ENCODE measurements at regions not wholly inside any gene's neighbourhood (a gene's known extent, or its start where the extent isn't known, plus 50 kb on each side); places are given as distances from the start of the nearest gene placed in this dataset.

- DNase-seq (ENCODE audit: low read depth): no peak
- no peak overlapping the region for H3K4me3 ChIP-seq (ENCODE audit: control insufficient read depth, low read depth, low read length)
- no peak for TF ChIP-seq CTCF (conservative IDR thresholded peaks at IDR 0.05; ENCODE audit: control insufficient read depth, insufficient read depth, low read depth, low read length)
Measured at GRCh38 chr2:187873132-187873531, 318.9 kb upstream of the TFPI start.

GRCh38 chr2:187874786-187875185 lies 320.6 kb upstream of the TFPI start:
- H3K4me3 ChIP-seq (ENCODE audit: control insufficient read depth, low read depth, low read length): no peak overlapping the region
- no peak for DNase-seq (ENCODE audit: low read depth)
- no peak for TF ChIP-seq CTCF (conservative IDR thresholded peaks at IDR 0.05; ENCODE audit: control insufficient read depth, insufficient read depth, low read depth, low read length)

GRCh38 chr2:187875261-187876141 lies 321.3 kb upstream of the TFPI start:
- TF ChIP-seq CTCF (conservative IDR thresholded peaks at IDR 0.05; ENCODE audit: control insufficient read depth, insufficient read depth, low read depth, low read length): no peak
- peak; percentile 17 for DNase-seq (ENCODE audit: low read depth)

GRCh38 chr2:187876554-187876953 lies 322.3 kb upstream of the TFPI start:
- TF ChIP-seq CTCF (conservative IDR thresholded peaks at IDR 0.05; ENCODE audit: control insufficient read depth, insufficient read depth, low read depth, low read length): no peak
- no peak overlapping the region for H3K4me3 ChIP-seq (ENCODE audit: control insufficient read depth, low read depth, low read length)
- no peak for DNase-seq (ENCODE audit: low read depth)

More at GRCh38 chr2:187875261-187876141, 321.3 kb upstream of the TFPI start:
- H3K4me3 ChIP-seq (ENCODE audit: control insufficient read depth, low read depth, low read length): no peak overlapping the region

GRCh38 chr2:187877391-187877790 lies 323.2 kb upstream of the TFPI start:
- DNase-seq (ENCODE audit: low read depth): no peak
- no peak overlapping the region for H3K4me3 ChIP-seq (ENCODE audit: control insufficient read depth, low read depth, low read length)
- TF ChIP-seq CTCF (conservative IDR thresholded peaks at IDR 0.05; ENCODE audit: control insufficient read depth, insufficient read depth, low read depth, low read length): no peak

- TF ChIP-seq CTCF (conservative IDR thresholded peaks at IDR 0.05; ENCODE audit: control insufficient read depth, insufficient read depth, low read depth, low read length): no peak
- no peak for DNase-seq (ENCODE audit: low read depth)
- H3K4me3 ChIP-seq (ENCODE audit: control insufficient read depth, low read depth, low read length): no peak overlapping the region
Measured at GRCh38 chr2:187878112-187878511, 323.9 kb upstream of the TFPI start.

Data from fibroblast of mammary gland (primary cell).